OCI-LY7 (cell line): ENCODE measurements at regions not wholly inside any gene's neighbourhood (a gene's known extent, or its start where the extent isn't known, plus 50 kb on each side); places are given as distances from the start of the nearest gene placed in this dataset.

Experiments
- BruUV-seq: library from RNA; stranded (reverse); fragments of 400-500 nt; replicated peaks from 2 replicates; lab custom pipeline; 2021; lab: Mats Ljungman, UMichigan
- CTCF ChIA-PET: fragments of 300-600 bp; sonication (Branson Sonifier 250); formaldehyde crosslinking; loops from one replicate; lab custom pipeline; 2022; ENCODE audit warnings: antibody characterized with exemption; ENCODE audit not compliant: unreplicated experiment; lab: Charles Lee
- POLR2A ChIA-PET: fragments of 300-600 bp; sonication (Branson Sonifier 250); formaldehyde crosslinking; loops from one replicate; lab custom pipeline; 2022; ENCODE audit warnings: antibody characterized with exemption; lab: Charles Lee
- DNase-seq: peaks from one replicate; pipeline ENCODE4 v3.0.0-alpha.2; 2015; ENCODE audit warnings: low spot score
- H2AFZ ChIP-seq: fragments of 200-600 bp; sonication (generic), shearing (Covaris generic); 2 replicates; pipeline ENCODE4 v1.6.1; 2014; ENCODE audit warnings: mild to moderate bottlenecking, antibody characterized with exemption, low read length, moderate library complexity
- H3K27ac ChIP-seq: fragments of 200-600 bp; sonication (generic); 2 replicates; pipeline ENCODE4 v1.5.1; 2014; ENCODE audit warnings: mixed run types, low read depth, mild to moderate bottlenecking, moderate library complexity, low read length, inconsistent platforms; ENCODE audit not compliant: poor library complexity, severe bottlenecking
- H3K36me3 ChIP-seq: fragments of 200-600 bp; sonication (generic); 2 replicates; pipeline ENCODE4 v1.6.1; 2014; ENCODE audit warnings: mild to moderate bottlenecking, antibody characterized with exemption, low read length, moderate library complexity, mixed read lengths; ENCODE audit not compliant: insufficient read depth
- H3K4me1 ChIP-seq: fragments of 200-600 bp; sonication (generic); 2 replicates; pipeline ENCODE4 v1.5.1; 2014; ENCODE audit warnings: mild to moderate bottlenecking, low read length; ENCODE audit not compliant: insufficient read depth, poor library complexity, severe bottlenecking
- H3K4me2 ChIP-seq: fragments of 200-600 bp; sonication (generic); 2 replicates; pipeline ENCODE4 v1.6.1; 2014; ENCODE audit warnings: mild to moderate bottlenecking, low read length
- H3K4me3 ChIP-seq: fragments of 200-600 bp; sonication (generic); 2 replicates; pipeline ENCODE4 v1.5.1; 2014; ENCODE audit warnings: mild to moderate bottlenecking, low read depth, low read length; ENCODE audit not compliant: poor library complexity, severe bottlenecking
- H3K79me2 ChIP-seq: fragments of 200-600 bp; sonication (generic); 2 replicates; pipeline ENCODE4 v1.6.1; 2016; ENCODE audit warnings: low read depth, mild to moderate bottlenecking, low read length, moderate library complexity, mixed read lengths; ENCODE audit not compliant: insufficient read depth
- H3K9me2 ChIP-seq: fragments of 200-600 bp; sonication (generic); 2 replicates; pipeline ENCODE4 v1.6.1; 2016; ENCODE audit warnings: mild to moderate bottlenecking, low read length, mixed read lengths; ENCODE audit not compliant: insufficient read depth
- H3K9me3 ChIP-seq: fragments of 200-600 bp; sonication (generic); 2 replicates; pipeline ENCODE4 v1.6.1; 2014; ENCODE audit warnings: mild to moderate bottlenecking, mixed run types, low read length, mixed read lengths
- H4K20me1 ChIP-seq: fragments of 200-600 bp; sonication (generic); 2 replicates; pipeline ENCODE4 v1.6.1; 2014; ENCODE audit warnings: mild to moderate bottlenecking, antibody characterized with exemption, low read length, moderate library complexity, mixed read lengths; ENCODE audit not compliant: insufficient read depth
- EZH2phosphoT487 ChIP-seq: fragments of 200-600 bp; sonication (generic); IDR thresholded peaks from 2 replicates; pipeline ENCODE4 v1.6.1; 2018; ENCODE audit warnings: low read depth, borderline replicate concordance, mild to moderate bottlenecking, mixed run types, antibody characterized with exemption, low read length, moderate library complexity, mixed read lengths
- intact Hi-C: fragments of 100-400 bp; cut with micrococcal nuclease; formaldehyde crosslinking; loops from one replicate; pipeline ENCODE4 v1.10.0; 2022; ENCODE audit not compliant: unreplicated experiment
- TF ChIP-seq, protein P1 (sequence below): fragments of 200-600 bp; sonication (generic); conservative IDR thresholded peaks from 2 replicates; pipeline ENCODE4 v1.5.1; 2014; ENCODE audit warnings: mild to moderate bottlenecking, antibody characterized with exemption, low read length, moderate library complexity, mixed read lengths

- TF ChIP-seq, protein P1, sequence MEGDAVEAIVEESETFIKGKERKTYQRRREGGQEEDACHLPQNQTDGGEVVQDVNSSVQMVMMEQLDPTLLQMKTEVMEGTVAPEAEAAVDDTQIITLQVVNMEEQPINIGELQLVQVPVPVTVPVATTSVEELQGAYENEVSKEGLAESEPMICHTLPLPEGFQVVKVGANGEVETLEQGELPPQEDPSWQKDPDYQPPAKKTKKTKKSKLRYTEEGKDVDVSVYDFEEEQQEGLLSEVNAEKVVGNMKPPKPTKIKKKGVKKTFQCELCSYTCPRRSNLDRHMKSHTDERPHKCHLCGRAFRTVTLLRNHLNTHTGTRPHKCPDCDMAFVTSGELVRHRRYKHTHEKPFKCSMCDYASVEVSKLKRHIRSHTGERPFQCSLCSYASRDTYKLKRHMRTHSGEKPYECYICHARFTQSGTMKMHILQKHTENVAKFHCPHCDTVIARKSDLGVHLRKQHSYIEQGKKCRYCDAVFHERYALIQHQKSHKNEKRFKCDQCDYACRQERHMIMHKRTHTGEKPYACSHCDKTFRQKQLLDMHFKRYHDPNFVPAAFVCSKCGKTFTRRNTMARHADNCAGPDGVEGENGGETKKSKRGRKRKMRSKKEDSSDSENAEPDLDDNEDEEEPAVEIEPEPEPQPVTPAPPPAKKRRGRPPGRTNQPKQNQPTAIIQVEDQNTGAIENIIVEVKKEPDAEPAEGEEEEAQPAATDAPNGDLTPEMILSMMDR, result no peak
- no peak for TF ChIP-seq EZH2phosphoT487
- CTCF ChIA-PET, result no interaction called here
Observed at GRCh38 chr6:141790921-141791320, 341.8 kb upstream of the GJE1 start.

DNA sequence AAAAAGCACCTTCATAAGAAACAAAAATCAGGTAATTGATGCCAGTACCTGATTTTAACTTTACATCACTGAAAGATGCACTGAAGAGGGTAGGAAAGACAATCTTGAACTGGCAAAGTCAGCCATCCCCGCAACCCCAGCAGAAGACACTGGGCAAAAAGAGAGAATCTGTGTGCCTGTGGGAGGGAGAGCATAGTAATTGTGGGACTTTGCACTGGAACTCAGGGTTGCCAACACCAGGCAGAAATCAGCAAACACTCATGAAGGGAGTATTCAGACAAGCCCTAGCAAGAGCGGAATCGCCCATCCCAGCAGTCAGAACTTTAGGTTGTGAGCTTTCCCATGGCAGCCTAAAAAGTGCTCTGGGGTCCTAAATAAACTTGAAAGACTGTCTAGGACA is 344.6 kb upstream of the GJE1 start:
- intact Hi-C loops, result no loop called here
- Histone ChIP-seq H3K4me2 (no peak overlapping the region), H3K36me3 (no peaks in the 10 kb centered on the region), H3K79me2 (no peaks in the 10 kb centered on the region), H4K20me1 (no peaks in the 10 kb centered on the region), H2AFZ (no peak overlapping the region), H3K27ac (no peak overlapping the region), H3K4me1 (no peaks in the 10 kb centered on the region), H3K4me3 (no peak overlapping the region), H3K9me2 (no peaks in the 10 kb centered on the region), H3K9me3 (no peaks in the 10 kb centered on the region)
- POLR2A ChIA-PET, result no interaction called here
- no peak for DNase-seq
- CTCF ChIA-PET, result no interaction called here
- TF ChIP-seq, protein P1, result no peak
- TF ChIP-seq EZH2phosphoT487, result no peak
- BruUV-seq, result no TSS peak

More at GRCh38 chr6:141790921-141791320, 341.8 kb upstream of the GJE1 start:
- POLR2A ChIA-PET, result no interaction called here
- DNase-seq, result no peak
- Histone ChIP-seq H3K4me1 (no peaks in the 10 kb centered on the region), H3K9me2 (no peaks in the 10 kb centered on the region), H4K20me1 (no peaks in the 10 kb centered on the region), H3K4me3 (no peak overlapping the region), H3K9me3 (no peaks in the 10 kb centered on the region), H3K4me2 (no peak overlapping the region), H2AFZ (no peak overlapping the region), H3K27ac (no peak overlapping the region), H3K79me2 (no peaks in the 10 kb centered on the region), H3K36me3 (no peaks in the 10 kb centered on the region)
- no TSS peak for BruUV-seq
- intact Hi-C loops, result no loop called here

DNA sequence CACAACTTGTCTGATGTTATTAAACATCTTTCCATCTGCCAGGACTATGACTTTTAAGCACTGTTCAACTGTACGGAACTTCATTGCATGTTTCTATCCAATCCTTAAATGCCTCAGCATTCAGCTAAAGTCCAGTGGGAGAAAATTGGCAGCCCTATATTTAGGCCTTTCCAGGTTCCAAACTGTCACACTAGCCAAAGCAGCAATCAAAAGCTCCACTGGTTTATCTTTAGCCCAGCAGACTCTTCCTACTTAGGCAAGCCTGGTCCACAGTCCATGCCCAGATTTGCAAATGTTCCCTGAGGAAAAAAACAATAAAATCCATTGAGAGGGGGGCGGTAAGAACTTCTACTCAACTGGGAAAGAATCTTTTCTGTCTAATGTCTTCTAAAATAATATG is 349.1 kb upstream of the GJE1 start:
- DNase-seq, result no peak
- POLR2A ChIA-PET, result interaction anchor here (1.0 kb wide), 1 partner anchor 20 kb away, joined by 6 read pairs; no protein-coding TSS in a partner anchor
- no peak overlapping the region for H3K4me2 ChIP-seq
- no peaks in the 10 kb centered on the region for H3K79me2 ChIP-seq
- no peaks in the 10 kb centered on the region for H3K9me3 ChIP-seq
- no peak overlapping the region for H2AFZ ChIP-seq
- H4K20me1 ChIP-seq, result no peaks in the 10 kb centered on the region
- intact Hi-C loops, result no loop called here
- no peaks in the 10 kb centered on the region for H3K9me2 ChIP-seq
- no peak overlapping the region for H3K27ac ChIP-seq
- H3K4me3 ChIP-seq, result no peak overlapping the region
- H3K36me3 ChIP-seq, result no peaks in the 10 kb centered on the region
- CTCF ChIA-PET, result no interaction called here
- no peaks in the 10 kb centered on the region for H3K4me1 ChIP-seq
- no peak for TF ChIP-seq EZH2phosphoT487
- TF ChIP-seq, protein P1, result no peak
- no TSS peak for BruUV-seq
